ENCODE measurements at regions not wholly inside any gene's neighbourhood (a gene's known extent, or its start where the extent isn't known, plus 50 kb on each side); places are given as distances from the start of the nearest gene placed in this dataset.

- no peaks in the 10 kb centered on the region for H3K27me3 ChIP-seq (replicated peaks; ENCODE audit: insufficient read depth, low read length)
- H3K79me2 ChIP-seq (ENCODE audit: low read length): peaks cover 20% of the 10 kb centered on the region; the same call in 1 of the 2 replicates
- no peak overlapping the region for H3K4me3 ChIP-seq (ENCODE audit: low read length)
- no peak overlapping the region for H2AFZ ChIP-seq (ENCODE audit: low read length)
- no peak for DNase-seq
- no peak overlapping the region for H3K27ac ChIP-seq (ENCODE audit: low read length)
- H3K9ac ChIP-seq (ENCODE audit: low read length): no peak overlapping the region
- H3K4me1 ChIP-seq (ENCODE audit: low read length): no peaks in the 10 kb centered on the region
- no peaks in the 10 kb centered on the region for H3F3A ChIP-seq (ENCODE audit: insufficient read depth, low read length)
- no peaks in the 10 kb centered on the region for H4K20me1 ChIP-seq (ENCODE audit: insufficient read depth, low read length)
- no peaks in the 10 kb centered on the region for H3K9me2 ChIP-seq (replicated peaks; ENCODE audit: insufficient read depth, low read length)
- no peaks in the 10 kb centered on the region for H3K36me3 ChIP-seq (replicated peaks; ENCODE audit: insufficient read depth, low read length)
- no peaks in the 10 kb centered on the region for H3K9me3 ChIP-seq (replicated peaks; ENCODE audit: insufficient read depth, low read length)
- no peak overlapping the region for H3K4me2 ChIP-seq (ENCODE audit: low read depth, low read length)
- no peak for TF ChIP-seq EZH2 (optimal IDR thresholded peaks at IDR 0.05; ENCODE audit: low read depth, low read length)
- TF ChIP-seq, protein P1, sequence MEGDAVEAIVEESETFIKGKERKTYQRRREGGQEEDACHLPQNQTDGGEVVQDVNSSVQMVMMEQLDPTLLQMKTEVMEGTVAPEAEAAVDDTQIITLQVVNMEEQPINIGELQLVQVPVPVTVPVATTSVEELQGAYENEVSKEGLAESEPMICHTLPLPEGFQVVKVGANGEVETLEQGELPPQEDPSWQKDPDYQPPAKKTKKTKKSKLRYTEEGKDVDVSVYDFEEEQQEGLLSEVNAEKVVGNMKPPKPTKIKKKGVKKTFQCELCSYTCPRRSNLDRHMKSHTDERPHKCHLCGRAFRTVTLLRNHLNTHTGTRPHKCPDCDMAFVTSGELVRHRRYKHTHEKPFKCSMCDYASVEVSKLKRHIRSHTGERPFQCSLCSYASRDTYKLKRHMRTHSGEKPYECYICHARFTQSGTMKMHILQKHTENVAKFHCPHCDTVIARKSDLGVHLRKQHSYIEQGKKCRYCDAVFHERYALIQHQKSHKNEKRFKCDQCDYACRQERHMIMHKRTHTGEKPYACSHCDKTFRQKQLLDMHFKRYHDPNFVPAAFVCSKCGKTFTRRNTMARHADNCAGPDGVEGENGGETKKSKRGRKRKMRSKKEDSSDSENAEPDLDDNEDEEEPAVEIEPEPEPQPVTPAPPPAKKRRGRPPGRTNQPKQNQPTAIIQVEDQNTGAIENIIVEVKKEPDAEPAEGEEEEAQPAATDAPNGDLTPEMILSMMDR (IDR thresholded peaks at IDR 0.05; ENCODE audit: low read length): no peak
- TF ChIP-seq EZH2phosphoT487 (IDR thresholded peaks at IDR 0.05; ENCODE audit: low read length): no peak
These were observed 76.3 kb downstream of the BOLA3 start for GRCh38 chr2:74071426-74071825.

DNA sequence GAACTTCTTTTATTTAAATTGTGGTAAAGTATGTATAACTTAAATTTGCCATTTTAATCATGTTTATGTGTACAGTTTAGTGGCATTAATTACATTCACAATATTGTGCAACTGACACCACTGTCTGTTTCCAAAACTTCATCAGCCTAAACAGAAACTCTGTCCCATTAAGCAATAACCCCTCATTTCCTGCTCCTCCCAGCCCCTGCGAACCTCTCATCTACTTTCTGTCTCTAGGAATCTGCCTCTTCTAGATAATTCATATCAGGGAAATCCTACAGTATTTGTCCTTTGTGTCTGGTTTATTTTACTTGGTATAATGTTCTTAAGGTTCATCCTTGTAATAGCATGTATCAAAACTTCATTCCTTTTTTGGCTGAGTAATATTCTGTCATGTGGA lies 75.1 kb downstream of the BOLA3 start:
- no peak for DNase-seq
- Histone ChIP-seq H3F3A (ENCODE audit: insufficient read depth, low read length) (no peaks in the 10 kb centered on the region), H3K79me2 (ENCODE audit: low read length) (peaks cover 14% of the 10 kb centered on the region; the same call in 1 of the 2 replicates), H4K20me1 (ENCODE audit: insufficient read depth, low read length) (no peaks in the 10 kb centered on the region), H3K27me3 (replicated peaks; ENCODE audit: insufficient read depth, low read length) (no peaks in the 10 kb centered on the region), H3K27ac (ENCODE audit: low read length) (no peak overlapping the region), H2AFZ (ENCODE audit: low read length) (no peak overlapping the region), H3K36me3 (replicated peaks; ENCODE audit: insufficient read depth, low read length) (no peaks in the 10 kb centered on the region), H3K9me2 (replicated peaks; ENCODE audit: insufficient read depth, low read length) (no peaks in the 10 kb centered on the region), H3K9me3 (replicated peaks; ENCODE audit: insufficient read depth, low read length) (no peaks in the 10 kb centered on the region), H3K4me3 (ENCODE audit: low read length) (no peak overlapping the region), H3K4me2 (ENCODE audit: low read depth, low read length) (no peak overlapping the region), H3K4me1 (ENCODE audit: low read length) (no peaks in the 10 kb centered on the region), H3K9ac (ENCODE audit: low read length) (no peak overlapping the region)
- TF ChIP-seq, protein P1 (IDR thresholded peaks at IDR 0.05; ENCODE audit: low read length): no peak
- TF ChIP-seq EZH2phosphoT487 (IDR thresholded peaks at IDR 0.05; ENCODE audit: low read length) (no peak), EZH2 (optimal IDR thresholded peaks at IDR 0.05; ENCODE audit: low read depth, low read length) (no peak)

GRCh38 chr2:74074487-74074886 lies 73.2 kb downstream of the BOLA3 start:
- Histone ChIP-seq H3K36me3 (replicated peaks; ENCODE audit: insufficient read depth, low read length) (no peaks in the 10 kb centered on the region), H3K4me2 (ENCODE audit: low read depth, low read length) (no peak overlapping the region), H3K27ac (ENCODE audit: low read length) (no peak overlapping the region), H3K27me3 (replicated peaks; ENCODE audit: insufficient read depth, low read length) (no peaks in the 10 kb centered on the region), H3K4me1 (ENCODE audit: low read length) (no peaks in the 10 kb centered on the region), H4K20me1 (ENCODE audit: insufficient read depth, low read length) (no peaks in the 10 kb centered on the region), H3K9me3 (replicated peaks; ENCODE audit: insufficient read depth, low read length) (no peaks in the 10 kb centered on the region), H3F3A (ENCODE audit: insufficient read depth, low read length) (no peaks in the 10 kb centered on the region), H3K79me2 (ENCODE audit: low read length) (0 out of 2 replicates have a peak, but pooled peaks cover 8% of the 10 kb centered on the region), H3K4me3 (ENCODE audit: low read length) (no peak overlapping the region), H3K9ac (ENCODE audit: low read length) (no peak overlapping the region), H3K9me2 (replicated peaks; ENCODE audit: insufficient read depth, low read length) (no peaks in the 10 kb centered on the region), H2AFZ (ENCODE audit: low read length) (no peak overlapping the region)
- TF ChIP-seq, protein P1 (IDR thresholded peaks at IDR 0.05; ENCODE audit: low read length): no peak
- TF ChIP-seq EZH2phosphoT487 (IDR thresholded peaks at IDR 0.05; ENCODE audit: low read length): no peak
- no peak for TF ChIP-seq EZH2 (optimal IDR thresholded peaks at IDR 0.05; ENCODE audit: low read depth, low read length)
- DNase-seq: no peak

Measured in MM.1S (cell line).